T-helper 2 cell (primary cell): ENCODE measurements at regions not wholly inside any gene's neighbourhood (a gene's known extent, or its start where the extent isn't known, plus 50 kb on each side); places are given as distances from the start of the nearest gene placed in this dataset.

Experiments
- DNase-seq, 5 experiments: peaks; one replicate each; pipeline versions ENCODE4 v3.0.0 to v3.0.0-alpha.2; 2012 to 2022

- no peak for DNase-seq
These were observed 103.2 kb downstream of the TBX5 start for GRCh38 chr12:114302606-114303315.

- DNase-seq: no peak
These were observed 103.8 kb downstream of the TBX5 start for GRCh38 chr12:114302117-114302516.

DNA sequence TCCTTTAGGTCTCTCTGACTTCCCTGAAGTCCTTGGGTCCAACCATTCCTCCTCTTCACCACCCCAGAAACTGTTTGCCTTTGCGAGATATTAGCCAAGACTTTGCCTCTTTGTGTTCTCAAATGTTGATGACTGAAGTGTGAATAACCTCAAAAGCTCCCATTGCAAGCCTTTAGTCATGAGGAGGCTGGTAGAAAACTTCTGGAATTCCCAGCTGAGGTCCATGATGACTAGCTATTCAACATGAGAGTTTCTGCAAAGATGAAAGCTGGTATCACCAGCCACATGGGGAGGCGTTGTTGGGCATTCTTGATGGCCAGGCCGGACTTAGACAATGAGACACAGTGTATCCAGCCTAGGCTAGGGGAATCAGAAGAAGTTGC is 111.7 kb downstream of the TBX5 start:
- no peak for DNase-seq

DNA sequence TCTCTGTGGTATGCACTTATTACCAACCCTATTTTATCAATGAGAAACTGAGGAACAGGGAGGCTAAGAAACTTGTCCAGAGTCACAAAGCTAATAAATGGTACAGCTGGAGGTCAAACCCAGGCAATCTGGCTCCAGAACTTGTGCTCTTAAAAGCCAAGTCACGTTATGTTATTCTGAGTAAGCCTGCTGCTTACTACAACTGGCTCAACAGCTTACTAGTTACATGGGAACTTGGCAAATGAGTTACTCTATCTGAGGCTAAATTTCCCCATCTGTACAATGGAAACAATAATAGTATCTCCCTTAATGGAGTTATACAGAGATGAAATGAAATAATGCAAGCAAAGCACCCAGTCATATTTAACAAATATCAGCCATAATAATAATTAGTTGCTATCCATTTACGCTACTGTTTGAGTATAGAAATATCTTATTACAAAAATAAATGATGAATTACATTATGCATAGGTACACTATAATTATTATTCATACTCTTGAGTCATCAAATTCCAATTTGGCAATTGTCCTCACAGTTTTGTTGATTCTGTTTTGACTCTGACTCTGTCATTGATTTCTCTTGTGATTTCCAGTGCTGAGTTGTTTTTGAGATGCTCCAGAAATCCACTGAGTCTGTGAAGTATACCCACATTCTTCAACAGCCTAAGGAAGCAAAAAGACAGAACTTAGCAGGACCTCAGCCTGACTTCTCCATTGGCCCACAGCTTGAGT is 112.2 kb downstream of the TBX5 start:
- DNase-seq: no peak

DNA sequence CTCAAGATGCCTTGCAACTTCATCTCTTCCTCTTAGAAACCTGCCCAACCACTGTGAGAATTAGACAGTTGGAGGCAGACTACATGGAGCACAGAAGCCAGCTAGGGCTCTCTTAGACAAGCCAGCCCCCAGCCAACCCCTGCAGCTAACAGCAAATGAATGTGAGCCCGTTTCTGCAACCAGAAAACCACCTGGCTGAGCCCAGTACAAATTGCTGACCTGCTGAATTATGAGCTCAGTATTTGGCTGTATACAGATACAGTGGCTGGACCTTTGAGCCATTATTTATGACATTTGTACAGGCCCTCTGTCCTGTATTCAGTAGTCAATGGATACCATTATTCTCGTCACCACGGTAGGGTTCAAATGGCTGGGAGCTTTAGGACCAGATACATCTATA is 112.9 kb downstream of the TBX5 start:
- no peak for DNase-seq

GRCh38 chr12:114291389-114292060 is 114.4 kb downstream of the TBX5 start:
- no peak for DNase-seq

GRCh38 chr12:114287821-114288525 is 118.0 kb downstream of the TBX5 start:
- no peak for DNase-seq

- no peak for DNase-seq
These were observed 119.8 kb downstream of the TBX5 start for GRCh38 chr12:114286145-114286544.

- DNase-seq: no peak
These were observed 120.4 kb downstream of the TBX5 start for GRCh38 chr12:114285554-114285953.

DNA sequence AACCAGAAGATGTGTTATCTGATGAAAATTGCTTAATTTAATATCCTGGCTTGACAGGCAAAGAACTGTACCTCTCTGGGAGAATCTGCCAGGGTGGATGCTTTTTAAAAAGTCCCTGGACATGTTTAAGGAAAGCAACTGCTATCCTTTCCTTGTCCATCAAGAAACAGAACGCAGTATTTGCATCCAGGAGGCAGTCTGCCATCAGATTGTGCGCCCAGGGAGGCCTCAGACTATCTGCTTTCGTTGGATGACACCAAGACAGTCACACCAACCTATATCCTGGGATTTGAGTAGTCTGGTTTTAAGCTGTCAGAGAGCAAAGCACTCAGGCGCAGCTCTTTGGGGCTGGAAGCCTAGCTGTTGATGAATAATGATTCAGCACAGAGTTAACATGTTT is 121.9 kb downstream of the TBX5 start:
- DNase-seq: no peak

- no peak for DNase-seq
These were observed 129.8 kb downstream of the TBX5 start for GRCh38 chr12:114275932-114276785.

- DNase-seq: no peak
These were observed 130.9 kb downstream of the TBX5 start for GRCh38 chr12:114275086-114275485.

- no peak for DNase-seq
These were observed 131.8 kb downstream of the TBX5 start for GRCh38 chr12:114274131-114274530.

GRCh38 chr12:114272605-114273004 is 133.3 kb downstream of the TBX5 start:
- DNase-seq: no peak

DNA sequence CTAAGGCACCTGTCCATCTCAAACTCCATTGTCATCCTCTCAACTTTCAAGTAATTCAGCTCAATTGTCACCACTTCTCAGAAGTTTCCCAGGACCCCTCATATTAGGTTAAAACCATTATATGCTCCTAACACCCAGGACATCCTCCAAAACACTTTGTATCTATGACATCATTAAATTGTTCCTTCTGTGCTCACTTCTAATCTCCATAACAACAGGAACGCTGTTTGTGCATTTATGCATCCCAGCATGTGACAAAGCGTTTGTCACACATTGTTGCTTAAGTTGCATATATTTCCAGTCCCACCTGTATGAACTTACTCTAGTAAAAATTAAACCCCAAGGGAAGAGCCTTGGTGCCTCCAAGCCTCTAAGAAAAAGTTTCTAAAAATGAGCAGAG is 133.9 kb downstream of the TBX5 start:
- no peak for DNase-seq

DNA sequence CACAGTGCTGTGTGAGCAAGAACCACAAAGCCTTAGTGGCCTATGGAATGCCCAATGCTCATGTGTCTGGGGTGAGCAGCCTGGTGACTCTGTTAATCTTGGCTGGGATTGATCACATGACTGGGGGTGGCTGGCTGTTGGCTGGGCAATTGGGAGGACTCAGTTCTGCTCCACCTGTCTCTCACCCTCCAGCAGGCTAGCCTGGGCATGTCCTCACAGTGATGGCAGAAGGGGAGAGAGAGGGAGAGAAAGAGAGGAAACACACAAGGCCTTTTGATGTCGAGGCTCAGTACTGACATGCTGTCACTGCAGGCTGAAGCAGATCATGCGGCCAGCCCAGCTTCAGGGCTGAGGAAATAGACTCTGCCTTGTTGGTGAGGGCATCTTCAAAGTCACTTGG is 136.8 kb downstream of the TBX5 start:
- DNase-seq: no peak

GRCh38 chr12:114266536-114266935 is 139.4 kb downstream of the TBX5 start:
- DNase-seq: no peak

DNA sequence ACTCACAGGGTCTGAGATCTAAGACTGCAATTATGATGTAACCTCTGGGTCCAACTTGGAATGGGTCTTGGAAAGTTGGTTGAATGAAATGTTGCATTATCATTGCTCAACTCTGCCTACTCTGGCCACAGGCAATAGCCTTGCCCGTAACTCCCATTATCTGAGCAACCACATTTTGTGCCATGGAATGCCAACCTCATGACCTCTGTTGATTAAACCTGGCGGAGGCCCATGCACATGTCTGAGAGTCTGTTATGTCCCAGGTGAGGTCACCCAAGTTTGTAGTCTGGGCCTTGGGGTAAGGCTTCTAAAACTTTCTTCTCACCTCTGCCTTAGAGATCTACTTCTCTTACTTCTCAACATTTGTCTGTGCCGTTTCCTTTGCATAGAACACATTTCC is 140.9 kb downstream of the TBX5 start:
- DNase-seq: no peak

GRCh38 chr12:114263056-114263805 is 142.7 kb downstream of the TBX5 start:
- DNase-seq: no peak

DNA sequence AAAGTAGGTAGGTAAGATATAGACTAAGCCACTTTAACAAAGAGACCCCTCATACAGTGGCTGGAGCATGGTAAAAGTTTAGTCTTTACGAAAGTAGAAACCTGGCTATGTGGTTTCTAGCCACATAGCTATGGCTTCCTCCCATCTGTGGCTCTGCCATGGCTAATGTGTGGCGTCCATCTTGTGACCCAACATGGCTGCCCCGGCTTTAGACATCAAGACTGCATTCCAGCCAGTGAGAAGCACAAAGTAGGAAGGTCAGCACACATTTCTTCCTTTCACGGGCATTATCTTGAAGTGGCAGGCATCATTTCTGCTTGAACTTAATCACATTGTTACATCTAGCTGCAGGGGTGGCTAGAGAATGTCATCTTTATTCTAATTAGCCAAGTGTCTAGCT is 148.3 kb downstream of the TBX5 start:
- DNase-seq: no peak

DNA sequence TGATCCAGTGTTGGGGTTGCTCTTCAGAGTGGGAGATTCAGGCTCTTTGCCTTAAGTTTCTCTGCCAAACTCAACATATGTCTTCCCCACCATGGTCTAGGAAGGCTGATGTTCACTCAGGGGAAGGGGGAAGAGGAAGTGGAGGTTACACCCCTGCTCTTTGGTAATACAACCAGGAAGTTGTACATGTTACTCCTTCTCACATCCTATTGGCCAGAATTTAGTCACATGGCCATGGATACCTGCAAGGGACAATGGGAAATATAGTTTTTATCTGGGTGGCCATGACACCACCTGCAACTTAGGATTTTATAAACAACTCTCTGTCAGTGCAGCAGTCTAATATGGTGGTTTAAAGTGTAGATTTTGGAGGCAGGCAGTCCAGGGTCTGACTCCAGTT is 150.9 kb downstream of the TBX5 start:
- DNase-seq: peak in 1 of 5 experiments; percentile 1
